OCI-LY7 (cell line): ENCODE measurements at regions not wholly inside any gene's neighbourhood (a gene's known extent, or its start where the extent isn't known, plus 50 kb on each side); places are given as distances from the start of the nearest gene placed in this dataset.

Source experiments
- EZH2phosphoT487 ChIP-seq: fragments of 200-600 bp; sonication (generic); IDR thresholded peaks from 2 replicates; pipeline ENCODE4 v1.6.1; 2018; ENCODE audit warnings: low read depth, borderline replicate concordance, mild to moderate bottlenecking, mixed run types, antibody characterized with exemption, low read length, moderate library complexity, mixed read lengths
- TF ChIP-seq, protein P1 (sequence below): fragments of 200-600 bp; sonication (generic); conservative IDR thresholded peaks from 2 replicates; pipeline ENCODE4 v1.5.1; 2014; ENCODE audit warnings: mild to moderate bottlenecking, antibody characterized with exemption, low read length, moderate library complexity, mixed read lengths

DNA sequence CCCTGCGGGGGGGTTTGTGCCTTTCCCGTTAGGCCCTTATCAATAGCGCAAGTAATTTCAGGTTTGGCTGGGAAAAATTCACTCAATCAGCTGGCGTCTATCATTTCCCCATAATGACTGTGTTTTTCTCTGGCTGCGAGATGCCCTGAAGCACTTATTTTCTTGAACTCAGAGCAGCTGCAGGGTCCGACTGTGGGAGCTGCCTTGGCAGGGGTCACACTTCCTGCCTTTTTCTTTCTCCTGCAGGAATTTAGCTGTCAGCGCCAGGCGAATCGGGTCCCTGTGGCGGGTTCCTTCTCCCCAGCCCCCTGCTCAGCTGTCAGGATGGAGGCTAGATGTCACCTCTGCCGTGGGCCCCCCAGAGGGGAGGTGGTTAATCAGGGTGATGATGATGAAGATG, 81.3 kb upstream of the HPCAL1 start:
- TF ChIP-seq, protein P1, sequence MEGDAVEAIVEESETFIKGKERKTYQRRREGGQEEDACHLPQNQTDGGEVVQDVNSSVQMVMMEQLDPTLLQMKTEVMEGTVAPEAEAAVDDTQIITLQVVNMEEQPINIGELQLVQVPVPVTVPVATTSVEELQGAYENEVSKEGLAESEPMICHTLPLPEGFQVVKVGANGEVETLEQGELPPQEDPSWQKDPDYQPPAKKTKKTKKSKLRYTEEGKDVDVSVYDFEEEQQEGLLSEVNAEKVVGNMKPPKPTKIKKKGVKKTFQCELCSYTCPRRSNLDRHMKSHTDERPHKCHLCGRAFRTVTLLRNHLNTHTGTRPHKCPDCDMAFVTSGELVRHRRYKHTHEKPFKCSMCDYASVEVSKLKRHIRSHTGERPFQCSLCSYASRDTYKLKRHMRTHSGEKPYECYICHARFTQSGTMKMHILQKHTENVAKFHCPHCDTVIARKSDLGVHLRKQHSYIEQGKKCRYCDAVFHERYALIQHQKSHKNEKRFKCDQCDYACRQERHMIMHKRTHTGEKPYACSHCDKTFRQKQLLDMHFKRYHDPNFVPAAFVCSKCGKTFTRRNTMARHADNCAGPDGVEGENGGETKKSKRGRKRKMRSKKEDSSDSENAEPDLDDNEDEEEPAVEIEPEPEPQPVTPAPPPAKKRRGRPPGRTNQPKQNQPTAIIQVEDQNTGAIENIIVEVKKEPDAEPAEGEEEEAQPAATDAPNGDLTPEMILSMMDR: no peak
- TF ChIP-seq EZH2phosphoT487: no peak
